ENCODE measurements at regions not wholly inside any gene's neighbourhood (a gene's known extent, or its start where the extent isn't known, plus 50 kb on each side); places are given as distances from the start of the nearest gene placed in this dataset.
"Not testable (repeated sequence)": the region's sequence is repeated elsewhere in the genome, so short reads cannot be mapped to it uniquely, and the experiment has no call there.

DNA sequence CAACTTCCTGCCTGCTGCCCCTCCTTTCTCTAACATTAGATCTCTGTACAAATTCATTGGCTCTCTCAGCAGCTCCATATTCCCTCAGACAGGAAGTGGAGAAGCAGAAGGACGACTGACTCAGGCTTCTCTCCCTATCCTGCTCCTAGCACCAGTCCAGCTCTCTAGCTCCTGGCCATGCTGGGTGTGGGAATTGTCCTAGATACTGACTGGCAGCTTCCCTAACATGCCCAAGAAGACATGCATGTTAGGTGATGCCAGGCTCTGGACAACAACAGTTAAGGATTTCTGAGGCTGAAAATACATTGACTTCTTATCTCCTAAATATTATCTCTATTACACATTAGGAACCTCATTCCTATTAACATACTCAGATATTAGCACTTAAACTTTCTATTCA is 292.9 kb downstream of the IKZF2 start:
- no peak for DNase-seq

DNA sequence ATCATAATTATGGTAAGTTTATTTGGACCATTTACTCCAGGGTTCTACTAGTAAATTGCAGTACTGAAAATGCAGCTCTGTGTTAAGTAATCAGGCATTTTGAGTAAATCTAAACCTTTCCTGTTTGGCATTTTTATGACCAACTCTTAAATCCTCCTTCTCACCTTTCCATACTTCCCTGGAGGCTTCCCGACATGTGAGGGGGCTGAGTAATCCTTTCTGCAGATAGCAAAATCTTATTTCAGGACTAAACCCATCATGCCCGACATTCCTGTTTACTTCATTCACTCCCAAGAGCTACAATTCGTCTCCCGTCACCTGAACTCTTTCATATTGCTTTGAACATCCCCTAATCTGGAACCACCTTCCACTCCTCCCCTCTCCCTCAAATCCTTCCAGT is 296.6 kb downstream of the IKZF2 start:
- no peak for DNase-seq

DNA sequence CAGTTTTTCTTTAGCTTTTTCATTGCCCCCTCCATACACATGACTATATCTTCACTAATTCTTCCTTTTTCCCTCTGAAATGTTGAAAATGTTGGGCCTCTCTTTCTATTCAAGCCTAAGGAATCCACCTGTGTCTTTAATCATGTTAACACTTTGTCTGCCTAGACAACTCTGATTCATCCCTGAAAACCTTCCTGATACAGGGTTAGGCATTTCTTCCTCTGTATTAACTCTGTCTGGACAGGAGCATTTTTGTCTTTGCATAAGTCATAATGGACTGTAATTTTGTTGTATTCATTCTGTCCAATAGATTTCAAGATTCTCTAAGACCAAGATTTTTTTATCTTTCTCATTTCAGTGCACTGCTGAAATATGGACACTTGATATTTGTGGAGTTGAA is 297.3 kb downstream of the IKZF2 start:
- DNase-seq, result no peak

DNA sequence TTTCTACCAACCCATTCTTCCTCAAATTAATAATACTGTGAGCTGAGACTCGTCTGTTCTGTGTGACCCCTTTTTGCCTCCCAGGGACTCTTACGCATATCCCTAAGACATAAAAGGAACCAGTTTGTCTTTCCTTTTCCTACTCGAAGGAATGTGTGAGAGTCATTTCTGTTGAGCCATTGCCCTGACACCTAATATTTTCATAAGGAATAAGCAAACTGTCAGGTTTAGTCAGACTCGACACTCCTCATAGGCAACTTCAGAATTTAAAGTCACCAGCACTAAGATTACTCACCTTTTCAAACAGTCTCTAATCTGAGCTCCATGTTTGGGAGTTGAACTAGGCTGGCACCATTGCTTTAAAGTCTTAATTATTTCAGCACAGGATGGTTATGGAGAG is 305.5 kb downstream of the IKZF2 start:
- no peak for DNase-seq

DNA sequence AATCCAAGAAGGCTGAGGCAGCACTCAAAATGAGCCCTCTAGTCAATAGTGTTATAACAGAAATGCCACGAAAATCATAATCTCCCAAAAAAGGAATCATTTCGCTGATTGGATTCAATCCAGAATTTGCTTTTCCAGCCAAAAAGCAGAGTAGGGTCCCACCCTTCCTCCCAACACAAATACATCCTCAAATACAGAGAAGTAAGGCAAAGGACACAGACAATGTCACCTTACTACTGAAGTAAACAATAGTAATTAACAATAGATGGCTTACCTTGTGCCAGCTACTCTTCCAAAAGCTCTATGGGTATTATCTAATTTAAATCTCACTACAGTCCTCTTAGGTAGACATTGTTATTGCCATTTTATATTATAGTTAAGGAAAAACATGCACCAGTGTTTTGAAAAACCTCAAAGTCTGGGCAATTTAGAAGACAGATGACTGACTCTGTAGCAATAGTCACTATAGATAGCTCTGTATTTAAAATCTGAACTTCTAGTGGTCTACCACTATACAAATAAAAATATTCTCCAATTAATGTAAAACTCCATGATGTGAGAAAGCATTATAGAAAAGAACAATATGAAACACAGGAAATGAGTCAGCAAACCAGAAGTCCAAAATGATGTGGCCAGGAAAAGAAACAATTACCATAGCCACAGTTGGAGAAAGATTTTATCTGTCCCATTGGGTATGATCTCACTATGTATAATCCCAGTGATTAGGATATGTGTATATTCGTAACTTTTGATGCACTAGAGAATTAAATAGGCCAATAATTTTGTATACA is 305.0 kb upstream of the ERBB4 start:
- no peak for DNase-seq

DNA sequence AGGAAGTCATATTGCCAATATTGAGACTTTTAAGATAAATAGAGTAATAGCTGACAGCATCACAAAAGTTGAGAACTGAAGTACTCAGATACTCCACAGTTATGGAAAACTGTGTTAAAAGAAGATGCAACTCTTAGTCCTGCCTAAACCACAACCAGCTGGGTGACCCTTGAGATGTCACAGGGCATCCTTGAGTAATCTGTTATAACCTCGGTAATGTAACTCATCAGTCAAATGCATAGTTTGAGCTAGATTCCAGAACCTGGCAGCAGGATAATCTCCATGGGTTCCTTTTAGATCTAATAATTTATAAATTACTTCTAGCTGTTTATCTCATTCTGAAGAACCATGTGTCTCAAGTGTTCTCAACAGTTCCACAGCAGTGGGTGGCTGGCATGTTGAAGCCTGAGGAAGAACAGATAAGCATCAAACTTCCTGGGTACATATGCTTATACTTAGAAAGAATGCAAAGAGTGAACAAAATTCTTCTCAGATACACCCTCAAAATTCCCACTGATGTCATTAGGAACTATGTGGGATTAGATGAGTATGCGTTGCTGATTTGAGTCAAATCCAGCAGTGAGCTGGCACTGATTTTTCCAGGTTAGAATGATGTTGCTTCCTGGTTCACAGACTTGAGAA is 304.1 kb upstream of the ERBB4 start:
- DNase-seq, result no peak

DNA sequence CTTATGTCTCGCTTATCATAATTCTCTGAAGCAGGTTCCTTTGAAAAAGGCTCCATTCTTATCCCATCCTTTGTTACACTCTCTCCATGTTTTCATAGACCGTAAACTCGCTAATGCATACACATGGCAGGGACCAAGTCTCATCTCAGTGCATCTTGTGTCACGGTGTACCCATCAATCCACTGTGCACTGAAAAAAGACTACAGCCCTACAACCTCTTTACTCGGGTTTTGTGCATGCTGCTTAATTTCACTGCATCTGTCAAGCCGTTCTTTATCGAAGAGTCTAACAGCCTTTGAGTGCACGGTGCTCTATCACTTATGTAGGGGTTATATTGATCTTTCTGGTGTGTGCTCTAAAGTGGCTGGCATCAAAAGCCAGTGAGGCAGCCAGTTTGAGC is 302.9 kb upstream of the ERBB4 start:
- DNase-seq, result no peak

DNA sequence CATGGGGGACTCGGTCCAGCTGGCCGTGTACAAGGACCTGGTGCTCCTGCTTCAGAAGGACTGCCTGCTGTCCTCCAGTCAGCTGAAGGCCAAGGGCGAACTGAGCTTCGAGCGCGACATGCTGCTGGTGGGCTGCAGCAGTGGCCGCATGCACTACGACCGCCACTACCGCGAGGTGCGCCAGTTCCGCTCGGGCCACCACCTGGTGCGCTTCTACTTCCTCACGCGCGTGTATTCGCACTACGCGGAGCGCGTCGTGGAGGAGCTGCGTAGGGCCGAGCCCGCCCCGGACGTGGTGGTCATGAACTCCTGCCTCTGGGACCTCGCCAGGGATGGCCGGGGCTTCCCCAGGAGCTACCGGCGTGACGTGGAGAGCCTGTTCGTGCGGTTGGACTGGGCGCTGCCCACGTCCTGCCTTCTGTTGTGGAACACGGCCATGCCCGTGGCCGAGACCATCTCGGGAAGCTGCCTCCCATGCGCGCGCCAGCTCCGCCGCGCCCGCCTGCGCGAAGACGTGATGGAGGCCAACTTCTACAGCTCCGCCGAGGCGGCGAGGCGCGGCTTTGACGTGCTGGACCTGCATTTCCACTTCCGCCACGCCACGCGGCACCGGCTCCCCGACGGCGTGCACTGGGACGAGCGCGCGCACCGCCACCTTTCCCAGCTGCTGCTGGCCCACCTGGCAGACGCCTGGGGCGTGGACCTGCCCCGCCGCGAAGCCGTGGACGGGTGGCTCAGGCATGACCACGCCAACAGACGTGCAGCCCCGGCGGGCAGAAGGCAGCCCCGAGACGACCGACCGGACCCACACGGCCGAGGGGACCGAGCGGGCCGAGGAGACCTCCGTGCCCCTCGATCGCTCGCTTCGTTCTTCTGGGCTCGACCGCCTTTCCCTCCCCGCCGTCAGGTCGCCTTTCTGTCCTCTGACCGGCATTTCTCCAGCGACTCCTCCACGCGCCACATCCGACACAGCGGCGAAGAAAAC is 293.9 kb upstream of the ERBB4 start:
- DNase-seq, result no peak

DNA sequence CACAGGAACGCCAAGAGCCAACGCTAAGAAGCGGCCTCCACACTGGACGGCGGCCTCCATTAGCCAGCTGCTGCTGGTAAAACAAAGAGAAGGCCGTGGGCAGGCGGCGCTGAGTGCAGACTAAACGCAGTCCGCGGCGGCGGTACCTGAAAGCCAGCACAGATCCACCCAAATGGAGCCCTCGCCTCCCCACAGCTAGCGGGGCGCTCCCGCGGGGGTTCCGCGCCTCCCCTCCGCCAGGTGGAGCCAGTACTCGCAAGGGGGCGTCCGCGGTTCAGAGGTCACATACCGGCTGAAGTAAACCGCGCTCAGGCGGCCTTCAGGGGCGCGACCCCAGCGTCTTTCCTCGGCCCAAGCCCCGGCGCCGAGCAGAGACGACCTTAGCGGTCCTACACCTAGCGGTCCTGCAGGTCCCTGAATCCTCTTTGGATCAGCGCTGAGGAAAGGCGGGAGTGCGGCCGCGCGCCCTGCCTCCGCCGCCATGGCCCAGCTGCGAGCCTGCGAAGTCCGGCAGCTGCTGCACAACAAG is 293.1 kb upstream of the ERBB4 start:
- DNase-seq, result no peak

DNA sequence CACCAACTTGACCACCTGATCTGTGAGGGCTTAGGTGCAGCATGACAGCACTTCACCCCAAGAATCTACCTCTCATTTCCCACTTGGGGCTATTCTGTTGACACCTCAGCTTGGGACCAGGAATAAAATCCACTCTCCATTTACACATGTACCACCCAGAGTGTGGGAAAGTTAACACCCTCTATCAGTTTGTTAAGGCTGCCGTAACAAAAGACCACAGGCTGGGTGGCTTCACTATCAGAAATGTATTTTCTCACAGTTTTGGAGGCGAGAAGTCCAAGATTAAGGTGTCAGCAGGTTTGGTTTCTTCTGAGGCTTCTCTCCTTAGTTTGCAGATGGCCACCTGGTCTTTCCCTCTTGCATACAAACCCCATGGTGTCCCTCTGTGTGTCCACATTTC is 277.7 kb upstream of the ERBB4 start:
- no peak for DNase-seq

DNA sequence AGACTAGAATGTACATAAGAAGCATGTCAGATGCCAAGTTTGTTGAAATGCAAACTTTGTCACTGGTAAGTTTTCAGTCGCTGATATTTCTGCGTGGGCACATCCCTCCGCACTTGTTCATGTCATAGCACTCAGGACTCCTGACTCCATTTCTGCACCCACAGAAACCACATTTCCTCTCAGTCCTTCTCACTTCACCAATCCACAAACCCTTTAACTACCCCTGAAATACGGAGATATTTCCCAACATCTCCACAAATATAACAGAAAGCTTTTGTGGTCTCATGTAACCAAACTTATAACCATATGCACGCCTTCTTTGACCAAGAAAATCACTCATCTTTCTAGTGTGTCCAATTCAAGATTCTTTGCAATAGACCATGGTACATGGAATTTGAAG is 276.9 kb upstream of the ERBB4 start:
- peak; percentile 2 for DNase-seq

DNA sequence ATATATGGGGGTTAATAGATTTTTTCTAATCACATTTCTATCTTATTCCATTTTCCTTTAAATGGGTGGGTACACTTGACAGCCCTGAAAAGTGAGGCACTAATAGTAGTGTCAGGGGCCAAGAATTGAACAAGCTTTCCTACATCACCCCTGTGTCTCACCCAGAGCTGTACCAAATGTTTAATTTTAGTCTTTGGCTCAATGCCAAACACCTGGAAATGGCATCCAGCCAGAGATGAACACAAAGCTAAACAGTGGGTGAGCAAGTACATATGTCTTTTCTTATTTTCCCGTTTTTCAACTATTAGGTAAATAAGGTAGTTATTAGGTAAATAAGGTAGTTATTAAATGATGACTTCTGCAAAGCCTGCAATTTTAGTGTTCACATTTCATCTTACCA is 276.3 kb upstream of the ERBB4 start:
- no peak for DNase-seq

DNA sequence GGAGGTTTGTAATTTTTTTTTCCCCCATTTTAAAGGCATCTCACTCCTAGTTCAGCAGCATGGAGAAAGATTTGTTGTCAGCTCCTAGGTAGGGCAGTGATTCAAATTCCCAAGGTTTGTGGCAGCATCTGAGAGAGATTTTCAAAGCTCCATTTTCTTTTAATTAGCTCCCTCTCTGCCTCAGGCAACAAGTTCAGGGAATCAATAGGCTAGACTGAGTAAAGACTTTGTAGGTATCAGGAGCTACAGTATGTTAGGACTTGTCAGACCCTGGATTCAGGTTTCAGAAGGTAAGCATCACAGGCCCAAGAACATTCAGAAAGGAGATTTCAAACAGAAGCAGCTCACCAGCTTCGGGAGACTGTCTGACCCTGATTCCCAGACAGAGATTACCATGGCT is 273.3 kb upstream of the ERBB4 start:
- no peak for DNase-seq

DNA sequence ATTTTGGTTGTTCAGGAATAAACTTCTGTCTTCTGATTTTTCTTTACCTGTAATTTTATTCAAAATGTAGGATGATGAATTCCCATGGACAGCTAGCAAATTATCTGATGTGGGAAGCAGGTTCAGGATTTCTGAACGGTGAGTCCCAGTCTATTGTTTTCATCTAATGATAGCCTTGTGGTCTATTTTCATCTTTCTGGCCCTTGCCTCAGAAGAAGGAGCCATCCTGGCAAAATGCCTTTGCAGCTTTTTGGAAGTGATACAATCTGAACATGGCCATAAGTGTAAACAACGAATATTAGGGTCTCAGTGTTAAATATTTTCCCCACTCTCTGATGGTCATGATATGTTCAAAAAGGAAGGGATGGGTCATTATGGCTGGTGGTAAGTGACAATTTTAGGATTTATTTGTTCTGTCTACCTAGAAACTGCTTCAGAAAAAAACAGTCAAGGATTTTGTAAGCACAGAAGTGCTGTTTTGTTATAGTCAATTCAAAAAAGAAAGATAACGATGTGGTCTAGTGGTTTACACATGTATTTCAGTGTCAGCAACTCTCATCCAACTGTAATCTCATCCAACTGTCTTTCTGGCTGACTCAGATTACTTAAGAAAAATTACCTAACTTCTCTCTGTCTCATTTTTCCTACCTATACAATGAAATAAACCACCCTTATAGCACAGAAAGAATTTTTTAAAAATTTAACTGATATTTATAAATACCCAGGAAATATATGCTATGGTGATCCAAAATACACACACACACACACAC is 272.6 kb upstream of the ERBB4 start:
- no peak for DNase-seq

DNA sequence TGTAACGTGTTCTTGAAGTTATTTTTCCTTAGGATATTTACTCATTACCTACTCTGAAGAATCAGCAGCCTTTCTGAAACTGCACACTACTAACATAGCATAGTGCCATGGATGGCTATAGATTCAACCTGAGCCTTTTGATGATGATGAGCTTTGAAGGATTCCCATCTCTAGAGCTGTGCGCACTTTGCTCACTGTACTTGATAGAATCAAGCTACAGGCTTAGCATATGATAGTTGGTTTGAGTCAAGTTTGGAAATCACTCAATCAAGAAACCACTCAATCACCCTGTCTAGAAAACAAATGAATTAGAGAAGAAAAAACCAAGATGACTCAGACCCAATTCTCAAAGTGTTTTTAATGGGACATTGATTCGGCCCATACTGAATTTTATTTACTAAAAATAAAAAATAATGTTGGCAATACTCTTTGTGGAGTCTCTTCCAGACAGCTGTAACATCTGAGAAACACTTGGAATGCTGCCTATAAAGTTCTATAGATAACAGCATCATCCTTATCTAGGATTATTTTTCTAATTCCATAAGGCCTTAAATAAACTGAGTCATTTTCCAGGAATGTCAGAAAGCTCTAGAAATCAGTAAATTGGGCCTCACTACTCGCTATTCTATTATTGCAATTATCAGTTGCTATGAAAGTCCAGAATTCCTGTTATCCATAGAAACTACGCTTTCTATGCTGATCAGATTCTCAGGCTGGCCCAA is 259.0 kb upstream of the ERBB4 start:
- no peak for DNase-seq

DNA sequence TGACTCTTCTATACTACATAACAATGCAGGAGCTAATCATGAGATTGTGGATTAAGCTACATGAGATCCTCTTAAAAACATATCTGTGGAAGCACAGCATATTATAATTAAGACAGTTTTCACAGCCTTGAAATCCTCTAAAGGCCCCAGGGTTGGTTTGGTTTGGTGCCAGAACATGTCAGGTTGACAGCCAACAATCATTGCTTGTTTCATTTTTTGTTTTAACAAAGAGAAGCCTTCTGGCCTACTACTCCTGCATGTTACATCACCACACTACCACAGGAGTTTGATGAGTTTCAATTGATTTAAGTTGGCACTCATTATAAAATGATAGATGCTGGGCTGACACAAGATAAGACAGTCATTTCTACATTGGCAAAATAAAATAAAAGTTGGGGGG is 255.9 kb upstream of the ERBB4 start:
- DNase-seq, result no peak

DNA sequence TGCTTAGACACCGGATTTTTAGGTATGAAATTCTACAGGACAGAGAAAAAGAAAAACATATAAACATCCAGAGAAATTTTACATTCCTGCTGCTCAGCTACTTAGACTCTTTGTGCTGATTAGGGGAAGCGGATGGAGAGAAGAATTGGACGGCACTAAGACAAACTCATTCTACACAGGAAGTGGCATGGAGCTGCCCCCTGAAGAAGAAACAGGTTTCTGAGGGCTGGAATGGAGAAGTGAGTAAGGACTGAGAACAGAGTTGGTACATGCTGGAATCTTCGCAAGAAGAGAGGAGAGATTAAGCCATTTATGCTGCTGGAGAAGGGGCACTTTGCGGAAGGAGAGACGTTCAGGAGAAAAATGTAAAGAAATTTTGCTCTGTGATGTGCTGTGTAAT is 253.0 kb upstream of the ERBB4 start:
- no peak for DNase-seq

DNA sequence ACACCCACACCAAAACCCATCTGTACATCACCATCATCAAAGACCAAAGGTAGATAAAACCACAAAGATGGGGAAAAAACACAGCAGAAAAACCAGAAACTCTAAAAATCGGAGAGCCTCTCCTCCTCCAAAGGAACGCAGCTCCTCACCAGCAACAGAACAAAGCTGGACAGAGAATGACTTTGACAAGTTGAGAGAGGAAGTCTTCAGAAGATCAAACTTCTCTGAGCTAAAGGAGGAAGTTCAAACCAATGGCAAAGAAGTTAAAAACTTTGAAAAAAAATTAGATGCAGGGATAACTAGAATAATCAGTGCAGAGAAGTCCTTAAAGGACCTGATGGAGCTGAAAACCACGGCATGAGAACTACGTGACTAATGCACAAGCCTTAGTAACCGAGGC is 247.5 kb upstream of the ERBB4 start:
- DNase-seq, result not testable (repeated sequence)

DNA sequence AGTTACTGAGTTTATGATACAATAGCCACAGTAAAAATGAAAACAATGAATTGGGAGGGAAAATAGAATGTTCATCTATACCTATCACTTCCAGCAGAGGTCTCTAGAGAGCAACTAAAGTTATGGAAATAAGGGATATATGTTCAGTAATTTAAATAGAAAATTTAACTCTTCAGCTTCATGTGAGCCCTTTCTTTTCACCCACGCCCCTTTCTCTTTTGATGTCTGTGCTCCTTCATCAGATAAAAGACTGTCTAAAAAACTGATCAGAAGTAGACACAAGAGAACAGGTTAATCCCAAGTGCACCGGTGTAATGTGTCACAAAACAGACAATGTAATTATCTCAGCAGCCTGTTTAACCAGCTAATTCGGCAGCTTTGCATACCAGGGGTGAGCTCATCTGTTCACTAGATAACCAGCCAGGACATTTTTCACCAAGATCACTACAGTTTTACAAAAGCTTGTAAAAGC is 238.5 kb upstream of the ERBB4 start:
- peak; percentile 39 for DNase-seq

DNA sequence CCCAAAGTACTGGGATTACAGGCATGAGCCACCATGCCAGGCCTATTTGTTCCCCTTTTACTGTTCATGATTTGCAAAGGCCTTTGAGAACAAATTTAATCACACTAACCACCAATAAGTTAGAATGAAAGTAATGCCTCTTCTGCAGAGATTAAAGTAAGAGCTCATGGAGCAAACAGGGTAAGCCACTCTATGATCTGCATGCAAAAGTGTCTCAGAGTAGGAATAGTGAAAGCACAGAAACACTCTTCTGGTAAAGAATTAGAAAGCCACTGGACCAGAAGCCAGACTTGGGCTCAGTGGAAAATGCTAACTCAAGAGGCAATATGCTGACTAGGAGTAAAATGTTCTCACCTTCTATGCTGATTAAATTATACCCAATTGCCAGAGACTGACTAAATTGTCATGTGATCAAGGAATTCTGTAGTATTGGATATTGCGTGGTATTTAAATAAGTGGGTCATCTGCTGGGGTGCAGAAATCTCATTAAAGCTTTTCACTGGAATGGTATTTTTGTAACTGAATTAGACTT is 235.3 kb upstream of the ERBB4 start:
- no peak for DNase-seq

DNA sequence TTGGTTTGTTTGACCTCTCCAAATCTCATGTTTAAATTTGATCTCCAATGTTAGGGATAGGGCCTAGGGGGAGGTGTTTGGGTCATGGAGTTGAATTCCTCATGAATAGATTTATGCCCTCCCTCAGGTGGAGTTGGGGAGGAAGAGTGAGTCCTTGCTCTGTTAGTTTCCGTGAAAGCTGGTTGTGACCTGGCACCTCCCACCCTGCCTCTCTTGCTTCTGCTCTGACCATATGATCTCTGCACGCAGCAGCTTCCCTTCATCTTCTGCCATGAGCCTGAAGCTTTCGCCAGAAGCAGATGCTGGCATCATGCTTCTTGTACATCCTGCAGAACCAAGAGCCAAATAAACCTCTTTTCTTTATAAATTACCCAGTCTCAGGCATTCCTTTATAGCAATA is 231.6 kb upstream of the ERBB4 start:
- DNase-seq, result no peak
